Liver (tissue), 7 donors: ENCODE measurements at regions not wholly inside any gene's neighbourhood (a gene's known extent, or its start where the extent isn't known, plus 50 kb on each side); places are given as distances from the start of the nearest gene placed in this dataset.

Experiments
- DNase-seq: peaks from one replicate; pipeline ENCODE4 v3.0.0-alpha.2; 2017; ENCODE audit warnings: low spot score
- H3K27ac ChIP-seq, 2 donors: one replicate each; pipeline ENCODE4 v1.7.0; 2013; ENCODE audit warnings: inconsistent platforms in 2 of 2, low read length in 2 of 2, control low read depth in 1 of 2, low read depth in 1 of 2, mild to moderate bottlenecking in 1 of 2
- H3K27me3 ChIP-seq, 4 donors: one replicate each; pipeline versions ENCODE4 v1.6.1 to v1.7.0; 2013; ENCODE audit warnings: low read length in 3 of 4, inconsistent platforms in 1 of 4, mild to moderate bottlenecking in 1 of 4, moderate library complexity in 1 of 4; ENCODE audit not compliant: control insufficient read depth in 4 of 4, insufficient read depth in 4 of 4
- H3K36me3 ChIP-seq, 4 donors: one replicate each; pipeline versions ENCODE4 v1.6.1 to v1.7.0; 2013; ENCODE audit warnings: low read length in 3 of 4, mild to moderate bottlenecking in 3 of 4, low read depth in 1 of 4, moderate library complexity in 1 of 4; ENCODE audit not compliant: control insufficient read depth in 4 of 4, insufficient read depth in 3 of 4
- H3K4me1 ChIP-seq, 4 donors: one replicate each; pipeline versions ENCODE4 v1.6.1 to v1.7.0; 2013; ENCODE audit warnings: low read length in 3 of 4, mild to moderate bottlenecking in 3 of 4, moderate library complexity in 1 of 4; ENCODE audit not compliant: control insufficient read depth in 4 of 4, insufficient read depth in 4 of 4
- H3K4me3 ChIP-seq, 3 donors: one replicate each; pipeline versions ENCODE4 v1.6.1 to v1.7.0; 2013; ENCODE audit warnings: low read length in 3 of 3, control low read depth in 1 of 3, low read depth in 1 of 3, mild to moderate bottlenecking in 1 of 3
- H3K9ac ChIP-seq, 2 donors: one replicate each; pipeline ENCODE4 v1.7.0; 2013; ENCODE audit warnings: low read length in 2 of 2, mild to moderate bottlenecking in 2 of 2, moderate library complexity in 2 of 2, control low read depth in 1 of 2, low read depth in 1 of 2
- H3K9me3 ChIP-seq, 4 donors: one replicate each; pipeline versions ENCODE4 v1.6.1 to v1.7.0; 2013; ENCODE audit warnings: low read length in 3 of 4; ENCODE audit not compliant: control insufficient read depth in 4 of 4
- ATF3 ChIP-seq: IDR thresholded peaks from 2 replicates; pipeline ENCODE4 v1.6.1; 2016; ENCODE audit warnings: antibody characterized with exemption
- EGR1 ChIP-seq, 2 donors: IDR thresholded peaks; 2 replicates each; pipeline ENCODE4 v1.6.1; 2016 to 2018; ENCODE audit warnings: antibody characterized with exemption in 2 of 2, low read depth in 2 of 2
- FOXA1 ChIP-seq: IDR thresholded peaks from 2 replicates; pipeline ENCODE4 v1.6.1; 2016; ENCODE audit warnings: antibody characterized with exemption
- FOXA2 ChIP-seq: IDR thresholded peaks from 2 replicates; pipeline ENCODE4 v1.6.1; 2016; ENCODE audit warnings: antibody characterized with exemption
- GABPA ChIP-seq, 2 donors: IDR thresholded peaks in 1 of 2; conservative IDR thresholded peaks in 1 of 2; 2 replicates each; pipeline ENCODE4 v1.6.1; 2016; ENCODE audit warnings: antibody characterized with exemption in 2 of 2, mild to moderate bottlenecking in 1 of 2, moderate library complexity in 1 of 2
- HNF4G ChIP-seq: IDR thresholded peaks from 2 replicates; pipeline ENCODE4 v1.6.1; 2016; ENCODE audit warnings: antibody characterized with exemption
- JUND ChIP-seq, 2 donors: IDR thresholded peaks; 2 replicates each; pipeline ENCODE4 v1.6.1; 2016; ENCODE audit warnings: antibody characterized with exemption in 2 of 2
- MAX ChIP-seq: IDR thresholded peaks from 2 replicates; pipeline ENCODE4 v1.6.1; 2016; ENCODE audit warnings: antibody characterized with exemption
- NR2F2 ChIP-seq: IDR thresholded peaks from 2 replicates; pipeline ENCODE4 v1.6.1; 2016; ENCODE audit warnings: antibody characterized with exemption
- RAD21 ChIP-seq, 2 donors: IDR thresholded peaks; 2 replicates each; pipeline ENCODE4 v1.6.1; 2016; ENCODE audit warnings: antibody characterized with exemption in 2 of 2, mild to moderate bottlenecking in 2 of 2
- REST ChIP-seq: IDR thresholded peaks from 2 replicates; pipeline ENCODE4 v1.6.1; 2016; ENCODE audit warnings: antibody characterized with exemption, mild to moderate bottlenecking
- RXRA ChIP-seq, 2 donors: IDR thresholded peaks; 2 replicates each; pipeline ENCODE4 v1.6.1; 2017 to 2018; ENCODE audit warnings: antibody characterized with exemption in 2 of 2, mild to moderate bottlenecking in 1 of 2
- SP1 ChIP-seq: IDR thresholded peaks from 2 replicates; pipeline ENCODE4 v1.6.1; 2018; ENCODE audit warnings: antibody characterized with exemption, mild to moderate bottlenecking
- YY1 ChIP-seq: IDR thresholded peaks from 2 replicates; pipeline ENCODE4 v1.6.1; 2016; ENCODE audit warnings: antibody characterized with exemption, mild to moderate bottlenecking
- ZBTB33 ChIP-seq: IDR thresholded peaks from 2 replicates; pipeline ENCODE4 v1.6.1; 2016; ENCODE audit warnings: antibody characterized with exemption
- WGBS: extraction: QIAGEN DNeasy Blood & Tissue Kit; methylation state at CpG from one replicate; pipeline ENCODE4 v1.1.7; 2013; 5-methylcytosine and 5-hydroxymethylcytosine counted together
- donor health status: healthy.
- donor health status: healthy.
- donor health status: healthy.
- donor health status: healthy.

- TF ChIP-seq RAD21 (IDR thresholded peaks at IDR 0.05) (no peak), RXRA (IDR thresholded peaks at IDR 0.05) (no peak), JUND (IDR thresholded peaks at IDR 0.05) (no peak), FOXA1 (no peak), GABPA (IDR thresholded peaks at IDR 0.05 in 1 of 2, conservative IDR thresholded peaks at IDR 0.05 in 1 of 2) (no peak), EGR1 (IDR thresholded peaks at IDR 0.05; ENCODE audit: low read depth in 2 of 2) (no peak), ZBTB33 (no peak), FOXA2 (no peak), MAX (no peak), ATF3 (no peak), SP1 (no peak), HNF4G (no peak), NR2F2 (no peak)
- Histone ChIP-seq H3K27ac (no peak overlapping the region), H3K27me3 (no peaks in the 10 kb centered on the region), H3K4me3 (no peak overlapping the region), H3K9ac (no peak overlapping the region), H3K9me3 (no peaks in the 10 kb centered on the region), H3K36me3 (no peaks in the 10 kb centered on the region), H3K4me1 (no peaks in the 10 kb centered on the region)
- DNase-seq, result no peak
- 79% methylated on average over 18 of the region's 18 CpGs for WGBS
These were observed 150.2 kb downstream of the BRD1 start for GRCh38 chr22:49677495-49677889.

- no peak for DNase-seq
- Histone ChIP-seq H3K4me3 (no peak overlapping the region), H3K9me3 (no peaks in the 10 kb centered on the region), H3K36me3 (no peaks in the 10 kb centered on the region), H3K9ac (no peak overlapping the region), H3K27ac (no peak overlapping the region), H3K27me3 (peaks cover 0 to under 1% (median under 1%) of the 10 kb centered on the region in 4 donors), H3K4me1 (no peaks in the 10 kb centered on the region)
- WGBS, result 62% methylated on average over 9 of the region's 9 CpGs
- TF ChIP-seq SP1 (no peak), RAD21 (IDR thresholded peaks at IDR 0.05) (no peak), YY1 (no peak), NR2F2 (no peak), RXRA (IDR thresholded peaks at IDR 0.05) (no peak)
These were observed 150.7 kb downstream of the BRD1 start for GRCh38 chr22:49676783-49677494.

- no peak for DNase-seq
- H3K27me3 ChIP-seq, result peaks cover 0 to 3% (median under 1%) of the 10 kb centered on the region in 4 donors
- no peak overlapping the region for H3K27ac ChIP-seq
These were observed 151.4 kb downstream of the BRD1 start for GRCh38 chr22:49676230-49676629.

More at GRCh38 chr22:49676230-49676629, 151.4 kb downstream of the BRD1 start:
- Histone ChIP-seq H3K4me1 (no peaks in the 10 kb centered on the region), H3K9me3 (no peaks in the 10 kb centered on the region), H3K36me3 (no peaks in the 10 kb centered on the region), H3K9ac (no peak overlapping the region), H3K4me3 (no peak overlapping the region)
- TF ChIP-seq YY1, result no peak
- TF ChIP-seq HNF4G, result no peak
- no peak for TF ChIP-seq RAD21 (IDR thresholded peaks at IDR 0.05)
- TF ChIP-seq REST, result no peak
- no peak for TF ChIP-seq SP1
- no peak for TF ChIP-seq JUND (IDR thresholded peaks at IDR 0.05)
- 55% methylated on average over 5 of the region's 5 CpGs for WGBS
